NCI-H2107 treated with DMSO at 0.1 percent for 48 hours (cell line): ENCODE measurements at regions not wholly inside any gene's neighbourhood (a gene's known extent, or its start where the extent isn't known, plus 50 kb on each side); places are given as distances from the start of the nearest gene placed in this dataset.

Experiments
- DNase-seq: peaks from one replicate; lab custom pipeline; 2025; ENCODE audit not compliant: unreplicated experiment; lab: John Stamatoyannopoulos, UW

DNA sequence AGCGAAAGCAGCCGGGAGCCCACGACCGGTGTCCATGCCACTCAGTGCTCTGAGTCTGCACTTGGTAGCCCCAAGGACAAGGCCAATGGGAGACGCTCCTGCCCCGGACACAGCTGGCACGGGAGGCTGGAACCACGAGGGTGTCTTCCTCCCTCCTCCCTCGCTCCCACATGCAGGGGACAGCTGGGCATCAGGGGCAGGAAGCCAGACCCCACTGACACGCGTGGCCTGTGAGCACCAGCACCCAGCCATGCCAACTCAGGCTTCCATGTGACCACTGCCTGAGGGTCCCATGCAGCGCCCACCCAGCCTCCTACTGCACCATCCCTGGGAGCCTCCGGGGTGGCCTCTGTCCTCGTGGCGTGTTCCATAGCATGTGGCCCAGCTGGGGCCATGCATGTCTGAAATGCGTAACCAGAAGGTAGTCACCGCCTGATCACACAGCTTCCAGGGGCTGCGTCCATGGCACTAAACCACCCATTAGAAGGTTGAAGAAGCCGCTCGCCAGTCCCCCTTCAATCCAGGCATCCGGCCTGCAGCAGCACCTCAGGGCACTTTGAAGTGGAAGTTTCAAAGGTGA lies 323.2 kb upstream of the SALL3 start:
- DNase-seq = no peak

DNA sequence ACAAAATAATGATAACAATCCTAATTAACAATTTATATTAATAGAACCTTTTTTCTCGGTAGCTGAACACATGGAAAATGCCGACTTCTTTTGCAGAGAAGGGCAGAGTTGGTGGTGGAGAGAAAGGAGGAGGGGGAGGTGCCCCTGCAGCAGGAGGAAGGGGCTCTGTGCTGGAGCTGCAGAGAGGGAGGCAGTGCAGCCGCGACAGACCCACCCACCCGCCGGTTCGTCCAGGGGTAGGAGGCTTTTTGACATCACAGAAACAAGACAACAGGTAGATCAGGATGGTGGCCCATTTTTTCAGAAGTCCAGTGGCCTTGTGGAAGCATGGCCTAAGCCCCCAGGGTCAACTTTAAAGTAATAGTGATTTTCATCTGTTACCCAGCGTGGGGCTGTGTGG lies 321.1 kb upstream of the SALL3 start:
- no peak for DNase-seq

DNA sequence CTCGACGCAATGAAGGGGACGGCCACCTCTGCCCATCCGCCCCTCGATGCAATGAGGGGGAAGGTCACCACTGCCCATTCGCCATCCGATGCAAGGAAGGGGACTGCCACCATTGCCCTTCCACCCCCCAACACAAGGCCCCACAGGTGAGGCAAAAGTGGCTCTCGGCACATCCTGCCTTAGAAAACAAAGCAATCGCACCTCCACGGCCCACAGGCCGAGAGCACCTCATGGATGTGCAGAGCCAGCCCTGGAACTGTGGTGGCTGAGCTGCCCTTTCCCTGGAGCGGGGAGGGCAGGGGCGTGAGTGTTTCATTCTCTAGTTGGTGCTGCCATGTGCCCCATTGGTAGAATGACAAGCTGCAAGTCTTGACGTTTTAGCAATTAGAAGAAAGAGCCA lies 320.6 kb upstream of the SALL3 start:
- no peak for DNase-seq

DNA sequence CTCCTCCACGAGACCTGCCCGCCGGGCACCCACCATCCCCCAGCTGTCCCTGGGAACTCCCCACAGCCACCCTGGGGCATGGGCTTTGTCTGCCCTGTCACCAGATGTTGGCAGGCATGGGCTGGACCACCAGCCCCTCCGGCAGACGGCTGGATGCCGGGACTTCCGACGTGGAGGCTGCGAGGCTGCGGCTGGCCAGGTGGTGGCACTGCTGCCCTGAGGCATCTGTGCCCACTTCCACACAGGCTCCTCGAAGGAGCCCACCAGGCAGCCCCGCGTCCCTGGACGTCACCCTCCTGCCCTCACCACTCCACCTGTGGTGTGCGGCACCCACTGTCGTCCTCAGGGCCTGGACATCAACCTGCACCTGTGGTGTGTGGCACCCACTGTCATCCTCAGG lies 319.9 kb upstream of the SALL3 start:
- DNase-seq = no peak

DNA sequence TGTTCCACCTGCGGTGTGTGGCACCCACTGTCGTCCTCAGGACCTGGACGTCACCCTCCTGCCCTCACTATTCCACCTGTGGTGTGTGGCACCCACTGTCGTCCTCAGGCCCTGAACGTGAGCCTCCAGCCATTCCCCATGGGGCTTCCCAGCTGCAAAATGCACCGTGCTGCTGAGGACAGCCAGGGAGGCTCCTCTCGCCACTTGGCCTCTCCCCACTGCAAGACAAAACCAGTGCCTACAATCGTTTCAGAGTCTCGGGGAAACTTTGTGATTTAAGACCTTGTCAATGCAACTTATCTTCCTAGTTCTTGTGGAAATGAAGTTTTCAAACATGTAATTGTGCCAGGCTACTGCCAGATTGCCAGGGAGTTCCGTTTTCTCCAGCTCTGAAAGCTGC lies 319.3 kb upstream of the SALL3 start:
- DNase-seq = no peak

DNA sequence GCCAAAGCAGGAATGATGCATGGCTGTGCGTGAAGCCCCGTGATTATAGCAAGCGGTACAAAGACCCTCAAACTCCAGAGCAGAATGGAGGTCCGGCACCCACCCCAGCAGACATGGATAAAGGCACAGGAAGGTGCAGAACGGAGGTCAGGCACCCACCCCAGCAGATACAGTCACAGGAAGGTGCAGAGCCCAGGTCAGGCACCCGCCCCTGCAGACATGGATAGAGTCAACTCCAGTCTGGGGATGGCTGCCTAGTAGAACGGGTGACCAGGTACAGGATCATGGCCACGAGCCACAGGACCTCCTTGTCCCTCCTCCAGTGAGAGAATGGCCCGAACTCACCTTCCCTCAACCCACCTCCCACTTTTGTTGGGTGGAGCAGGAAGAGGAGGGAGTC lies 318.3 kb upstream of the SALL3 start:
- DNase-seq = no peak

DNA sequence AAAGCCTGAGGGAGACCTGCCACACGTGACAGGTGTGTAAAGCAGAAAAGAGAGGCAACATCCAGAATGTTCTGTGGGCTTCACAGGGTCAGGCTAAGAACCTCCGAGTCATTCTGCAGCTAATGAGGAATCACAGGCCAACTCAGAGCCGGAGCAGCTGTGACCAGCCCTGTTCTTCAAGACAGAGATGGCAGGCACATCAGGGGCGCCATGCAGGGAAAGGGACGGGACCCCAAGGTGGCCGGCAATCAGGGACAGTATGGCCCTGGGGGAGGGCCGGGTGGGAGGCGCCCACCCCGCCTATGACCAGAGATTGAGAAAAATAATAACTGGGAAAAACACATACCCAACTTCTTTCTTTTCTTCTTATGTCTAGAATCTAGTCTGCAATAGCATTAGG lies 316.7 kb upstream of the SALL3 start:
- DNase-seq = no peak

DNA sequence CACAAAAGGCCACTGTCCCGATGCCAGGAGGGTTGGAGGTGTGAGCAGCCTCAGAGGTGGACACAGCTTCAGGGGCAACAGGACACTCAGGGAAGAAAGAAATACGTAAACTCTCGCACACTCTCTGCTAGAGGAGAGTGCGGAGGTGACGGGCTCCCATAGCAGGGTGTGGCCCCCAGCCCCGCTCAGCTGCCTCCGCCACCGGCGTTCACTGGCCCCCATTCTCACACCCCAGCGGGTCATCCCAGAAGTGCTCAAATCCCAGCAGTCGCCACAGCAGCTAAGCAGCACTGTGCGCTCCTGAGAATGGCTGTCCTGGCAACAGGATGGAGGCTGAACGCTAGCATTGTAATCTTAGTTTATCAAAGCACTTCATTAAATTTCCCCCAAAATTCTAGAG lies 315.6 kb upstream of the SALL3 start:
- no peak for DNase-seq

DNA sequence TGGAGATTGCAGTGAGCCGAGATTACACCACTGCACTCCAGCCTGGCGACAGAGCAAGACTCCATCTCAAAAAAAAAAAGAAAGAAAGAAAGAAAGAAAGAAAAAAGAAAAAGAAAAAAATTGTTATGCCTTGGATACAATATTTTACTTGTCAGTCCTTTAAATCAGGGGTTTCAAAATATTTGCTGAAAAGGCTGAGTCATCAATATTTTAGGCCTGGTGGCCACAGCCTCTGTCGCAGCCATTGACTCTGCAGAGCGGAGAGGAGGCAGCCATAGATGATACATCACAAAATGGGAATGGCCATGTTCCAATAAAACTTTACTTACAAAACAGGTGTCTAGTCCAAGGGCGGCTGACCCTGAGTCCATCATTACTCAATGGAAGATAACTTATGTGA lies 314.8 kb upstream of the SALL3 start:
- DNase-seq = no peak

DNA sequence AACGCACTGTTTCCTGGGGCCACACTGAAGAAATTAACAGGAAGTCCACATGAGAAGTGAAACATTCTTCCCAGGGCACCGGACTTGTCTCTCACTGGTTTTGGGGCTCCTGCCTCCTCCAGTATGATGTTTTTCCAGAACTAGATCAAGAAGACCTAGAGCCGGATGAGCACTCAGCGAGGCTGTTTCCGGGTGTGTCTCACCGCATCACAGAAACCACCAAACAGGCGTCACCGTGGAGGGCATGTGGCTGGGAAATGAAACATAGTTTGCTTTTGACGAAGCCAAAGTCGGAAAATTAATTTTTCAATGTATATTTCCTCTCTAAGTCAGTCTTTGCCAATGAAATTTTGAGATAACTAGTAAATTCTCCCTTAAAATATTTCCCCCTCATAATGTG lies 314.0 kb upstream of the SALL3 start:
- no peak for DNase-seq

DNA sequence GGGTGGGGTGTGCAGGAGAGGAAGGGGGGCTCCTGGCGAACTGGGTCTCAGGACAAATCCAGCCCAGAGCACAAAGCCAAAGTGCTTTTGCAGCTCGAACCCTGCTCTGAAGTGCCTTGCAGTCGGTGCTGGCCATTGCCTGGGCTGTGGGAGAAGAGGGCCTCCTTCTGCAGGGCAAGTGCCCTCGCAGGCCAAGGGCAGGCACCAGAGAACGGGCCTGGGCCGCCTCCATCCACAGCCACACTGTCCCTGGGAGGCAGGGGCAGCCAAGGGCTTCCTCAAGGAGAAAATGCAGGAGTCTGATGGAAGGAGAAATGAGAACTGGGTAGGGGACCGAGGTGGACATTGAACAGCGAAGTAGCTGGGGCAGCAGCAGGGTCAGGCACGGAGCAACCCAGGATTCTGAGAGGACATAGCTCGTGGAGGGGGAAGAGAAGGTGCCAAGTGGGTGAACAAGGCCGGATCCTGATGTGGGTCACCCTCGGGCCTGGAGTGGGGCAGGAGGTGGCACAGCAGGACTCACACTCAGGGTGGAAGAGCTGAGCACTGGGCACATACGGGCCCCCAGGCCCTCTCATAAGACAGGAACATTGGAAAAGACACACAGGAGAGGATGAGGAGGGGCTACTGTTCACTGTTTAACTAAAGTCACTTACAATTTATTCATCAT lies 312.8 kb upstream of the SALL3 start:
- no peak for DNase-seq

DNA sequence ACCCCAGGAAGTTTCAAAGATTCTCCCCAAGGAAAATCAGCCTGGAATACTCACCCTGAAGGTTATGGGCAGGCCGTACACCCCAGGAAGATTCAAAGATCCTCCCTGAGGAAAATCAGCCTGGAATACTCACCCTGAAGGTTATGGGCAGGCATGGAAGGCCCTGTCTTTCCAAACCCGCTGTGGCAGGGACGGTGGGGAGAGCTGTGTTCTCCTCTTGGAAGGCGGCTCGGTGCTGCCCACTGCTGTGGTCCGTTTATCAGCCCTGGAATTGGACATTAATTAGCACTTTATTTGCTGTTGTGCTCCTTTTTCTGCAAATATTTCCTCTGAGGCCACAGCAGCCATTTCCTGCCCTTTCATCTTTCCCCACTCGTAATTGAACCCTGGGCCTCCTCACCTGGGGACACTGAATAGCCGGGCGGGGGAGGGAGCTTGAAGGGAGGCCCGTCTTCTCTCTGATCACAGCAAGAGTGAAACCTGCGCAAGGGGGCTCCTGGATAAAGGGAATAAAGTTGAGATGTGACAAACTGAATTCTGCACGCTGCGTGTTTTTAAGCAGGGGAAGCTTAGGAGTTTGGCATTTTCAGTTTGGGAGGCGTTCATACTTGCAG lies 308.7 kb upstream of the SALL3 start:
- DNase-seq = no peak

DNA sequence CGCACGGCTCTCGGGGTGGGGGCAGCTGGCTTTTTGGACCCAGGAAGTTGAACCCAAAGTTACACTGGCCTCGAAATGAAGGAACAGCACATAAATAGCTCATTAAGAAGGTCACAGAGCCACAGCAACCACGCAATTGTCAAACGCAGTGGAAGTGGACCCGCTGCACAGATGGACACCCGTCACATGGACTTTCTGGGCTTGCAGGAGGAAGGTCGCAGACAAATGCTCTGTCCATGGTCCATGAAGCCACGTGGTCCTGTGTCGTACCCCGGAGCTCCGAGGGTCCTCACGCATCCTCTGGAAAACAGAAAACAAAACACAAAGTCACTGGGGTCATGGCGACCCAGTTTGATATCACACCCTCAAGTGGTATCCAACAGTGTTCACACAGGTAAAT lies 308.1 kb upstream of the SALL3 start:
- DNase-seq = no peak

DNA sequence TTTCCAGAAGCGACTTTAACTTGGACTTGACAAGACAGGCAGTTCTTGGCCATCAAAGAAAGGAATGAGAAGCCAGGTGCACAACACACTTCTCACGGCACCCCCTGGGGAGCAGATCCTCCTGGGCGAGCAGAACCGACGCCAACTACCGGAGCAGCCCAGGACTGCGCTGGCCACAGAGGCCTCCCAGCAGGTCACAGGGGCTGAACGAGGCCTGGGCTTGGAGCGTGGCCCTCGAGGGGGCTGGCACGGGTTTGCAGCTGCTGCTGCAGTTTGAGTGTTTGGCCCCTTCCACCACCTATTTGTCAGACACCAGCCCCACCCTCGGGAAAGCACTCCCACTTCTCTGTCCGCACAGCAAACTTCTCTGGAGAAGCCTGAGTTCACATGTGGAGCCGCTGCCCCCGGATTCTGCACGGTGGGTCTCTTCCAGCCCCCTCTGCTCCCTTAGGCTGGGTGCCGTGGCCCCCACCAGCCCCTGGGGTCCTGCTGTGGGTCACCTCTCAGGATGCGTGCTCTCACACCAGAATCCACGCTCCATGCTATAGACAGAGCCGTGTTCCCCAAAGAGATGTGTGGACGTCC lies 306.7 kb upstream of the SALL3 start:
- DNase-seq = no peak

DNA sequence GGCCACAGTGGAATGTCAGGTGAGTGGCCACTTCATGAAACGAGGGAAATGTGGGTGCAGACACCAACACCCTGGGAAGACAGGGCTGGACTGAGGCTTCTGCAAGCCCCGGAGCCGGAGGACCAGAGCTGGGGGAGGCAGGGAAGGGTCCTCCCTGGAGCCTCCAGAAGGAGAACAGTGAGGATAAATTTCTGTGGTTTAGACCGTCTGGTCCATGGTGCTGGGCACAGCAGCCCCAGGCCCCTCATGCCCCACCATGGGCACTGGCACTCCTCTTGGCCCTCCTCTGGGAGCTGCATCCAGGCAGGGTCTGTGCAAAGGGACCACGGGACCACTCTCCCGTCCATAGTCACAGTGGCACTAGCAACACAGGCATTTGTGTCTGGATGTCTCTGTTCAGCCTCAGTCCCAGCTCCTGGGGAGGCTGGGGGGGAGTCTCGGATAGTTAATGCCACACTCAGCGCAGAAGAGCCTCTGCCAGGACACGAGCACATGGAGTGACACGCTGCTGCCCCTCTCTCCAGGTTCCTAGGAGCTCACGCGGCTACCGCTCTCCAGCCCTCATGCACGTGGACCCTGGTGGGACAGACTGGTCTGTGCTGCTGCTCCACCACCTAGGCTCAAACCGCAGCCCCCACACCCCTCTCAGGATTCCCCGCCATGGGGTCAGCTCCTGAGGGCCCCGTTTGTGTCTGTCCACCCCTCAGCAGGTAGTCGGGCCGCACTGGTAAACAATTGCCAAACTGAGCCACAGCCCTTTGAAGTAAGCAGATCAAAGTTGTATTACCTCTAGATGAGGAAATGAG lies 305.9 kb upstream of the SALL3 start:
- DNase-seq = no peak

DNA sequence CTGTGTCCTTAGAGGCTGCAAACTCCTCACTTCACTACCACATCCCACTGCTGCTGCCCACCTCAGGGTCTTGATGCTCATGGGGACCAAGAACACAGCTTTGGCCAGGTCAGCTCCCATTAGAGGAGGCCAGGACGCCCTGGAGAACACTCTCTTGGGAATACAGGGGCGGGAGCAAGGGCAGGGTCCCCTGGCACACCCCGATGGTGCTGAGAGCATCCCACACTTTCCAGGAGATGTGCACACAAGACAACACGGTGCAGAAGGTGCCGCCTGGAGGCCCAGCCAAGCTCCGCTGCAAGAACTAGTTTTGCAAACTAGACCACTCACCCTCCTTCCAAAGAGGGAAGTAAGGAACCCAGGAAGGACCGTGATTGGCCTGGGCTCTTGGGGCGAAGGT lies 304.4 kb upstream of the SALL3 start:
- DNase-seq = no peak

DNA sequence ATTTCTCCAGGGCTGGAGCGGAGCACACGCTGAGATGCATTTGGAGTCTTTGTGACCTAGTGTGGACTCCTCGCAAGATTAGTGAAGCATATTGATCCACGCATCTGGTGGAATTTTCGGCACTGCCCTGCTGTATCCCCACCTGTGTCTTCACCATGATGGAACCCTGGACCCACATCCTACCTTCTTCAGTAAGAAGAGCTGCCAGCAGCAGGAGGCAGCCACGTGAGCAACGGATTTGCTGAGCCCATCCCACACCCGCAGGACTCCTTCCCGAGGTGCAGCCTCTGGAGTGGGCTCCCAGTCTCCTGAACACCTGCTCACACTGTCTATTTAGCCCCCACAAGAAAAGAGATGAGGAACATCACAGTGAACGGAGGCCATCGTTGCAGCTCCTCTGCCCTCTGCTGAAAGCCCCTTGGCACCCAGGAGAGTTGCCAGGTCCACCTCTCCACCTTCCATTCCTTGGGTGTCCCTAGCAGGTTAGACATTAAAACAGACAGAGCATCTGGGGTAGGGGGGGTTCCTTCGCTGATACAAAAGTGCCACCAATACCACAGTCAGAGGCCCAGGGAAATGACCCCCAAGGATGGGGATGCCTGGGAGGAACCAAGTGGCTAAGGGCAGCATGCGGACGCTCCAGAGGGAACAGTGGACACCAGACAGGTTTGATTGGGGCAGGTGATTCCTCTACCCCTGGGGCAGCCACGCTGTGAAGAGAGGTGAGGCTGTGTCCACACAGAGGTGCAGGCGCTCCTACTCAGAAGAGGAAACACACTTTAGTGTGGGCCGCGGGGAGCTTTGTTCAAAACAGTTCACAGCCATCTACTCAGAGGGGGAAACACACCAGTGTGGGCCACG lies 302.8 kb upstream of the SALL3 start:
- DNase-seq = no peak

DNA sequence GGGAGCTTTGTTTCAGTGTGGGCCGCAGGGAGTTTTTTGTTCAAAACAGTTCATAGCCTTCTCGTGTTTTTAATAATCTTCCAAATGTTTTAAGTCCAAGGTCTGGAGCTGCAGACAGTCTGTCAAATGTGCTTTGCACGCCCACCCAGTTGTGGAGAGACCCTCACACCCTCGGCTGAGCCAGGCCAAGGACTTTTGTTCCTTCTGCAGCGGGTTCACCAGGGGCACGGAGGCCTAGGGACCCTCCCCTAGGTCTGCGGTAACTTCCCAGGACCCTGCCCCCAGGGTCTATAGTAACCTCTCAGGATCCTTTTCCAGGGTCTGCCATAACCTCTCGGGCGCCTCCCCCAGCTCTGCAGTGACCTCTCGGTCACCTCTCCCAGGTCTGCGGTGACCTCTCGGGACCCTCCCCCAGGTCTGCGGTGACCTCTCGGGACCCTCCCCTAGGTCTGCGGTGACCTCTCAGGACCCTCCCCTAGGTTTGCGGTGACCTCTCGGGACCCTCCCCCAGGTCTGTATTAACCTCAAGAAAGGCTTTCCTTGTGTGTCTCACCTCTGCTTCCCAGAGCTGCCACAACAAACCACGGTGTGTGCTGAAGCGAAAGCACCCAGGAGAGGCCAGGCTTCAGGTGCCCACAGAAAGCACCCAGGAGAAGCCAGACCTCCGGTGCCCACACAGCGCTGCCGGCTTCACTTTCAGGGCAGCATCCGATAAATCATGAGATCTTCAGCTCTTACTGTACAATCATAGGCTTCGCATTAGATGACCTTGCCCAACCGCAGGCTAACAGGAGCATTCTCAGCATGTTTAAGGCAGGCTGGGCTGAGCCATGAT lies 301.9 kb upstream of the SALL3 start:
- no peak for DNase-seq

DNA sequence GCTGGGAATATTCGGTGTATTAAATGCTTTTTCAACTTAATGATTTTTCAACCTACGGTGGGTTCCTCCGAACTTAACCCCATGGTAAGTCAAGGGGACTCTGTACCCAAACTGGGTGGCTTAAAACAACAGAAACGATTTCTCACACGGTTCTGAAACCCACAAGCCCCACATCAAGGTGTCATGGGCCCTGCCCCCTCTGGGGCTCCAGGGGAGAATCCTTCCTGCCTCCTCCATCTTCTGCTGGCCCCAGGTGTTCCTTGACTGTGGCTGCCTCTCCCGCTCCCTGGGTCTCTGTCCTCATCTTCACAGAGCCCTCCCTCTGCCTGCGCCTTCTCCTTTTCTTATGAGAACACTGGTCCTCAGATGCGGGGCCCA lies 301.3 kb upstream of the SALL3 start:
- no peak for DNase-seq

DNA sequence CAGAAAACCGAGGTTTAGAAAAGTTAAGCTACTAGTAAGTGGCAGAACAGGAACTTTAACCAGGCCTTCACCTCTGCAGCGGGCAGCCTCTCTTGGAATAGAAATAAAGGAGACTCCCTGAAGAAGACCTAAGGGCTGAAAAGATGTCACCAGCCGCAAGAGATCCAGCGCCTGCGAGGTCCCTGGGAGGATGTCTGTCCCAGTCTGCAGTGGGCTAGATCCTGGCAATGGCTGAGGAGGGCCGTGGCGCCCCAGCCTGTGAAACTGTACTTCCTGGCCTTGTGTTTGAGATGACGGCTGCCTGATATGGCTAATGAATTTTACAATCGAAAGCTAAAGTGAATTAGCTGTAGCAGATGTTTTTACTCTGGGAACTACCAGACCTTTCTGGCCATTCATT lies 300.6 kb upstream of the SALL3 start:
- no peak for DNase-seq
